Activated CD4-positive, alpha-beta memory T cell treated with anti-CD3 and anti-CD28 coated beads for 36 hours (primary cell): ENCODE measurements at regions not wholly inside any gene's neighbourhood (a gene's known extent, or its start where the extent isn't known, plus 50 kb on each side); places are given as distances from the start of the nearest gene placed in this dataset.
"Not testable (repeated sequence)": the region's sequence is repeated elsewhere in the genome, so short reads cannot be mapped to it uniquely, and the experiment has no call there.

Experiments
- CTCF ChIA-PET: fragments of 350-600 bp; sonication (Branson Sonifier 250); formaldehyde crosslinking; loops from one replicate; lab custom pipeline; 2021; ENCODE audit warnings: antibody characterized with exemption, inconsistent platforms; lab: Charles Lee
- POLR2A ChIA-PET: fragments of 350-600 bp; sonication (Branson Sonifier 250); formaldehyde crosslinking; loops from one replicate; lab custom pipeline; 2021; ENCODE audit warnings: antibody characterized with exemption; lab: Charles Lee
- DNase-seq: peaks from one replicate; pipeline ENCODE4 v3.0.0-alpha.2; 2020
- H3K27ac Mint-ChIP-seq: one replicate; pipeline ENCODE4 v1.8.0; 2021; ENCODE audit warnings: mixed read lengths
- H3K27me3 Mint-ChIP-seq: one replicate; pipeline ENCODE4 v1.8.0; 2021; ENCODE audit warnings: mixed read lengths
- H3K36me3 Mint-ChIP-seq: one replicate; pipeline ENCODE4 v1.8.0; 2021; ENCODE audit warnings: mixed read lengths
- H3K4me1 Mint-ChIP-seq: one replicate; pipeline ENCODE4 v1.8.0; 2021; ENCODE audit warnings: low read depth, mixed read lengths
- H3K4me3 Mint-ChIP-seq: one replicate; pipeline ENCODE4 v1.8.0; 2021; ENCODE audit warnings: mild to moderate bottlenecking, mixed read lengths
- H3K9me3 Mint-ChIP-seq: one replicate; pipeline ENCODE4 v1.8.0; 2021; ENCODE audit warnings: mixed read lengths
- intact Hi-C: fragments of 100-400 bp; cut with micrococcal nuclease; formaldehyde crosslinking; loops from one replicate; pipeline ENCODE4 v1.15.1; 2023

DNA sequence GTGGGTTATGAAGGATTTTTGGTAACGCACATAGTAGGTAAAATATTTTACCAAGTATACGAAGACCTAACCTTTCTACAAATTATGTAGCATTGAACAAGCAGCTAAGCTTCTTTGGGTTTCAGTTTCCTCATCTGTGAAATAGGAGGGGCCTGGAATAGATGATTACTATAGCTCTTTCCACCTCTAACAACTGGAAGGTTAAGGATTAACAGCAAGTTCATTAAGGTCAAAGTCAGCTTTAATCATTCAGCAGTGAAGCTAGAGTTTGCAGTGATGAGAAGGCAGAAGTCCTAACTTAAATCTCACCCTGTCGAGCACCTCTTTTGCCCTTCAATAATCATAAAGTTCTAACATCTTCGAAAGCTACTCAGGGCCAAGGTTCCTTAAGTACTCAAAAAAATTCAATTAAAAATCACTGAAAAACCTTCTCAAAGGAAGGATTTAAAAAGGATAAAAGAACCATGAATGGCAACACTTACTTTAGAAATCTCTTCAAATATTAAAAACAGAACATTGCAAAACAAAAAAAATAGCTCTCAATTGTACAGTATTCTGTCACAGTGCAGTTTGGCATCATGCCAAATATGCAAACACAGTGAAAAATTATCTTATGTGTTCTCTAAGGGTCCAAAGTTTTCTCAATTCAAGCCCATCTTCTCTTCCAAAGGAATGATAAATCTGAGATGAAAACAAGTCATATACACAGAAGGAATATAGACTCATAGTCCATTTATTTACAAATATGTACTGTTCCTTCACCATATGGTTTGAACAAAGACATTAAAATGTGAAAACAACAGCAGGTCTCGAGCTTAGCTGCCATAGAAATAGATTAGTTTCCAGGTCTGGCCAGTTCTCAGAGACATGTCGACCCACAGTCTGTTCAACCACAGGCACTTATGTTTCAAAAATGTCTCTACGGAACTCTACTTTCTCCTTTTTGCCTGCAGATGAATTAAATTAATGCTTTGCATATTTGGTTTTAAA lies 152.0 kb upstream of the SLC13A1 start:
- POLR2A ChIA-PET, result interaction anchor here (0.6 kb wide), 1 partner anchor 20 kb away, joined by 3 read pairs; no protein-coding TSS in a partner anchor
- CTCF ChIA-PET, result interaction anchor here (0.6 kb wide), 1 partner anchor 45 kb away, joined by 3 read pairs; no protein-coding TSS in a partner anchor
- intact Hi-C loops, result no loop called here
- H3K4me3 Mint-ChIP-seq, result no peak overlapping the region
- H3K27me3 Mint-ChIP-seq, result no peaks in the 10 kb centered on the region
- no peaks in the 10 kb centered on the region for H3K36me3 Mint-ChIP-seq
- H3K4me1 Mint-ChIP-seq, result no peaks in the 10 kb centered on the region
- H3K27ac Mint-ChIP-seq, result no peak overlapping the region
- H3K9me3 Mint-ChIP-seq, result no peaks in the 10 kb centered on the region
- DNase-seq, result no peak

DNA sequence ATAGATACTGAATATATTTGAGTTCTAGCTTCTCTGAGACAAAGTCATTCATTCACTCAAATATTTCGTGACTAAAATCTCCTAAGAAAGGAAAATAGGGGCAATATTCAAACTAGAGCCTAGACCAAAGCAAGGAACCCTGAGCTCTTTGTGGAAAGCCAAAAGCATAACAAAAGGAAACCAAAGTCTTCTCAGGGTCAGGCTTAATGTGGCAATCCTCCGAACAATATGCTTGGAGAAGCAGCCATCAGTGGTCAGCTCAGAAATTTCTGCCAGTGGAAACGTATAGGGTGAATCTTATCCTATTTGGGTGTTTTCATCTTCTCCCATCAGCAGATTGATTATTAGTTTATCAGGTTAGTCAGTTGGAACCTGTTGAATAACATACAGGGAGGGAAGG lies 151.3 kb upstream of the SLC13A1 start:
- ChIA-PET CTCF (interaction anchor here (0.6 kb wide), 1 partner anchor 44 kb away, joined by 3 read pairs; no protein-coding TSS in a partner anchor), POLR2A (no interaction called here)
- DNase-seq, result no peak
- H3K27ac Mint-ChIP-seq, result no peak overlapping the region
- no peak overlapping the region for H3K4me3 Mint-ChIP-seq
- no peaks in the 10 kb centered on the region for H3K27me3 Mint-ChIP-seq
- H3K9me3 Mint-ChIP-seq, result no peaks in the 10 kb centered on the region
- no peaks in the 10 kb centered on the region for H3K4me1 Mint-ChIP-seq
- H3K36me3 Mint-ChIP-seq, result no peaks in the 10 kb centered on the region
- intact Hi-C loops, result no loop called here

DNA sequence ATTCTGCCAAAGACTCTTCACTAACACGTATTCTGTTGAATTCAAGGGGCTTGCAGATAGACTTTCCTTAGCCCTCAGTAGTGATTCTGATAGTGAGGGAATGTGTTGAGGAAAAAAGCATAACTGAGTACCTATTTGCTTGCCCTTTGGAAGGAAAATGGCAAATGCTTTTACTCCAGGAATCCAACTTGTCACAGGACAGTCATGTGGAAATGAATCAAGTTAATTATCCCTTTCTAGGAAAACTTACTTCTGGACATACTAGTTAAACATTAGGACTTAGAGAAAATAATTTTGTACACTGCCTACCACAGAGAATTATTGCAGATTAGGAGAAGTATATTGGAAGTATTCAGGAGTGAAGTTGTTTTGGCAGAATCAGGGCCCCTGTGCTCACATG lies 148.9 kb upstream of the SLC13A1 start:
- no peaks in the 10 kb centered on the region for H3K4me1 Mint-ChIP-seq
- ChIA-PET CTCF (no interaction called here), POLR2A (no interaction called here)
- no peak overlapping the region for H3K4me3 Mint-ChIP-seq
- H3K9me3 Mint-ChIP-seq, result no peaks in the 10 kb centered on the region
- H3K27me3 Mint-ChIP-seq, result no peaks in the 10 kb centered on the region
- DNase-seq, result no peak
- intact Hi-C loops, result no loop called here
- no peaks in the 10 kb centered on the region for H3K36me3 Mint-ChIP-seq
- H3K27ac Mint-ChIP-seq, result no peak overlapping the region

DNA sequence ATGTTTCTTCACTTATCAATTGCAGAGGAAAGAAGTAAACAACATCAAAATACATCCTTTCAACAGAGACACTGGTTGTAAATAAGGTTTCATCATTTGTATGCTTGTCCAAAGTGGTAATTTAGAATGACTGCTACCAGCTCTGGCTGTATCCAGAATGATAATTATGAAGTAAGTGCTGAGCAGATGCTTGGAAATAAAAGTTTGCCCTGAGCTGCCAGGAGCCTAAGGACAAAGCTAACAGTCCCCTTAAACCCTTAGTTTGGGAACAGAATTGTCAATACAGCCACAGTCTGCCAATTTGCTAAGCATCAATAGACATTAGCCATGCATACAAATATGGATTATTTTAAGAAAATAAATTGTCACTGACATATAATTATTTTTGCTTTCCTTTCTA lies 147.0 kb upstream of the SLC13A1 start:
- no peak for DNase-seq
- Mint-ChIP-seq H3K4me3 (no peak overlapping the region), H3K36me3 (no peaks in the 10 kb centered on the region), H3K27me3 (no peaks in the 10 kb centered on the region), H3K9me3 (no peaks in the 10 kb centered on the region), H3K27ac (no peak overlapping the region), H3K4me1 (no peaks in the 10 kb centered on the region)
- intact Hi-C loops, result no loop called here
- CTCF ChIA-PET, result no interaction called here
- POLR2A ChIA-PET, result no interaction called here

DNA sequence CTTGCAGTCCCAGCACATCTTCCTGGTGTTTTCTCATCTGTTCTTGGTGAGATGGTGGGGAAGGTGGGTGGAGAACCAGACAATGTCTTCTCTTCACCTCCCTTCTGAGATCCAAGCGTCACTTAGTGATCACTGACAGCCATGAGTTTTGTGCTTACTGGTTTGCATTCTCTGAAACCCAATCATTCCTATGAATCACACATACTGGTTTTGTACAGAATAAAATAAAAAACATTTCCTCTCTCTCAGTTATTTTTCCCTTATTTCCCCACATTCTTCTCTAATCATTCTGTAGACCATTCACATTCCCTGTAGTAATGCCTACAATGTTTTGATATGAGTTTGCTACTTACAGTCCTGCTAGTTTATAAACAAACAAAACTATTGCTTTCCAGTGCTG lies 143.8 kb upstream of the SLC13A1 start:
- CTCF ChIA-PET, result no interaction called here
- no peak for DNase-seq
- Mint-ChIP-seq H3K4me3 (no peak overlapping the region), H3K4me1 (no peaks in the 10 kb centered on the region), H3K27me3 (no peaks in the 10 kb centered on the region), H3K27ac (no peak overlapping the region), H3K36me3 (no peaks in the 10 kb centered on the region), H3K9me3 (peaks cover 5% of the 10 kb centered on the region)
- POLR2A ChIA-PET, result no interaction called here
- intact Hi-C loops, result no loop called here

GRCh38 chr7:123341102-123341501 lies 141.3 kb upstream of the SLC13A1 start:
- ChIA-PET CTCF (no interaction called here), POLR2A (no interaction called here)
- Mint-ChIP-seq H3K4me3 (no peak overlapping the region), H3K27me3 (no peaks in the 10 kb centered on the region), H3K9me3 (peaks cover 5% of the 10 kb centered on the region), H3K36me3 (no peaks in the 10 kb centered on the region), H3K4me1 (no peaks in the 10 kb centered on the region), H3K27ac (no peak overlapping the region)
- no peak for DNase-seq
- intact Hi-C loops, result no loop called here

DNA sequence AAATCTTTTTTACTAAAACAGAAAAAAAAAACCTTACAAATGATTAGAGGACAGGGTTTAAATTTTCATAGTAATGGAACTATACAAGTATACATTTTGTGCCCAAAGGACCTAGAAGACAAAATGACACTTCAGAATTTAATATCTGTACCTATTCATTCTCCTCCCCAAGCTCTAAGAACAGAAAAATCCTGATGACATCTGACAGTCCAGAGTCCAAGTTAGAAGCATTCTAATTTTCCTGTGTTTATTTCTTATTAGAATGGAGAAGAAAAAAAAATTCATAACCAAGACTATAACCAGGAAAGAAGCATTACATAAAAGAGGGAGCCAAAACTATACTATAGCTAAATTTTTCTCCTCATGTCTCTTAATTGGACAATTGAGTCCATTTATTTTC lies 138.9 kb upstream of the SLC13A1 start:
- CTCF ChIA-PET, result no interaction called here
- Mint-ChIP-seq H3K4me3 (no peak overlapping the region), H3K9me3 (peaks cover 5% of the 10 kb centered on the region), H3K36me3 (no peaks in the 10 kb centered on the region), H3K4me1 (no peaks in the 10 kb centered on the region), H3K27me3 (no peaks in the 10 kb centered on the region), H3K27ac (no peak overlapping the region)
- intact Hi-C loops, result no loop called here
- POLR2A ChIA-PET, result no interaction called here
- no peak for DNase-seq

- CTCF ChIA-PET, result no interaction called here
- POLR2A ChIA-PET, result no interaction called here
Observed at GRCh38 chr7:123329988-123330643, 130.3 kb upstream of the SLC13A1 start.

DNA sequence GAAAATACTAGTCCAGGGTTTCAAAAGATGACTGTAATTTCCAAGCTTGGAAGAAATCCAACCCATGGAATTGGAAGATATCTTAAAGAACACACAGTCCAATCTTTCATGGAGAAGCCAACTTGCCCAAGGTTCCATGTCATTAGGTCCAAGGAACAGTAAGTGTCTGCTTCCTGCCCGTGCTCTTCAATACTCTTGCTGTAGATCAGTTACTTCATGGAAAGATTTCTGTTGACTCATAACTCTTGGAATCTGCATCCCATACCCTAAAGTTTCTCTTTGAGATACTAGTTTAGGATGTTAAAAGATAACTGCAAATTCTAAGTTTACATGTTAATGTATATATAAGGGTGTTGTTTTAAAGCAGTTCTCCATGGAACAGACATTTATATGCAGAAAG lies 127.9 kb upstream of the SLC13A1 start:
- CTCF ChIA-PET, result no interaction called here
- POLR2A ChIA-PET, result no interaction called here
- Mint-ChIP-seq H3K36me3 (no peaks in the 10 kb centered on the region), H3K27ac (no peak overlapping the region), H3K4me1 (no peaks in the 10 kb centered on the region), H3K27me3 (no peaks in the 10 kb centered on the region), H3K4me3 (no peak overlapping the region), H3K9me3 (peaks cover 25% of the 10 kb centered on the region)
- intact Hi-C loops, result no loop called here
- DNase-seq, result no peak

More at GRCh38 chr7:123329988-123330643, 130.3 kb upstream of the SLC13A1 start:
- H3K9me3 Mint-ChIP-seq, result peaks cover 10% of the 10 kb centered on the region
- no peaks in the 10 kb centered on the region for H3K4me1 Mint-ChIP-seq
- DNase-seq, result no peak
- no peaks in the 10 kb centered on the region for H3K27me3 Mint-ChIP-seq
- no peaks in the 10 kb centered on the region for H3K36me3 Mint-ChIP-seq
- no peak overlapping the region for H3K27ac Mint-ChIP-seq
- intact Hi-C loops, result no loop called here
- H3K4me3 Mint-ChIP-seq, result no peak overlapping the region

DNA sequence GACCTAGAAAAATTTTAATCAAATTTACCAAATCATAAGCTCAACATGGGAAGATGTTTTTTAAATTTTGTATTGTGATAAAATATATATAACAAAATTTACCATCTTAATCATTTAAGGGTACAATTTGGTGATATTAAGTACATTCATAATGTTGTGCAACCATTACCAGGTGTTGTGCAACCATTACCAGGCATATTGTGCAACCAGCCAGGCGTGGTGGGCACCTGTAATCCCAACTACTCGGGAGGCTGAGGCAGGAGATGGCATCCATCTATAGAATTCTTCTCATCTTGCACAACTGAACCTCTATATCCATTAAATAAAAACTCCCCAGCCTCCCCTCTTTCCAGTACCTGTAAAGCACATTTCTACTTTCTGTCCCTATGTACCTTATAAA lies 124.5 kb upstream of the SLC13A1 start:
- Mint-ChIP-seq H3K4me3 (no peak overlapping the region), H3K36me3 (no peaks in the 10 kb centered on the region), H3K27ac (no peak overlapping the region), H3K9me3 (peaks cover 28% of the 10 kb centered on the region), H3K4me1 (no peaks in the 10 kb centered on the region), H3K27me3 (no peaks in the 10 kb centered on the region)
- POLR2A ChIA-PET, result no interaction called here
- DNase-seq, result no peak
- intact Hi-C loops, result no loop called here
- CTCF ChIA-PET, result no interaction called here

- Mint-ChIP-seq H3K36me3 (no peaks in the 10 kb centered on the region), H3K27me3 (no peaks in the 10 kb centered on the region), H3K4me3 (no peak overlapping the region), H3K27ac (no peak overlapping the region), H3K9me3 (peaks cover 28% of the 10 kb centered on the region), H3K4me1 (no peaks in the 10 kb centered on the region)
- CTCF ChIA-PET, result no interaction called here
- POLR2A ChIA-PET, result no interaction called here
- intact Hi-C loops, result no loop called here
- DNase-seq, result no peak
Observed at GRCh38 chr7:123323689-123324088, 123.9 kb upstream of the SLC13A1 start.

DNA sequence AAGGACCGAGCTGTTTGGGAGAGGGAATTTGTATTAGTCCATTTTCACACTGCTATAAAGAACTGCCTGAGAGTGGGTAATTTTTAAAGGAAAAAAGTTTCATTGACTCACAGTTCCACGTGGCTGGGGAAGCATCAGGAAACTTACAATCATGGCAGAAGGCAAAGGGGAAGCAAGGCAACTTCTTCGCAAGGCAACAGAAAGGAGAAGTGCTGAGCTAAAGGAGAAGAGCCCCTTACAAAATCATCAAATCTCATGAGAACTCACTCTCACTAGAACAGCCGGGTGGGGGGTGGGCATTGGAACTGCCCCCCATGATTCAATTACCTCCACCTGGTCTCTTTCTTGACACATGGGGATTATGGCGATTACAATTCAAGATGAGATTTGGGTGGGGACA lies 121.8 kb upstream of the SLC13A1 start:
- H3K27me3 Mint-ChIP-seq, POLR2A ChIA-PET, DNase-seq, H3K4me3 Mint-ChIP-seq, H3K4me1 Mint-ChIP-seq, H3K27ac Mint-ChIP-seq, intact Hi-C loops, H3K36me3 Mint-ChIP-seq, CTCF ChIA-PET: not testable (repeated sequence)
- H3K9me3 Mint-ChIP-seq, result peaks cover 28% of the 10 kb centered on the region
